H9 (cell line): ENCODE measurements at regions not wholly inside any gene's neighbourhood (a gene's known extent, or its start where the extent isn't known, plus 50 kb on each side); places are given as distances from the start of the nearest gene placed in this dataset.

ENCODE experiments used
- DNase-seq: peaks from one replicate; pipeline ENCODE4 v3.0.0-alpha.2; 2017
- H2AFZ ChIP-seq: one replicate; pipeline ENCODE4 v1.6.1; 2013; ENCODE audit warnings: mild to moderate bottlenecking, low read length, control low read depth, moderate library complexity
- H2AK5ac ChIP-seq: 2 replicates; pipeline ENCODE4 v1.6.1; 2013; ENCODE audit warnings: low read length, control low read depth, mixed read lengths; ENCODE audit not compliant: insufficient read length
- H2BK120ac ChIP-seq: one replicate; pipeline ENCODE4 v1.6.1; 2013; ENCODE audit warnings: low read depth, mild to moderate bottlenecking, low read length, control low read depth, inconsistent platforms; ENCODE audit not compliant: poor library complexity, severe bottlenecking
- H2BK12ac ChIP-seq: 2 replicates; pipeline ENCODE4 v1.6.1; 2013; ENCODE audit warnings: low read length, control low read depth, mixed read lengths, low read depth; ENCODE audit not compliant: insufficient read length
- H2BK15ac ChIP-seq: 2 replicates; pipeline ENCODE4 v1.6.1; 2013; ENCODE audit warnings: low read depth, low read length, control low read depth
- H2BK20ac ChIP-seq: one replicate; pipeline ENCODE4 v1.6.1; 2013; ENCODE audit warnings: low read depth, mild to moderate bottlenecking, low read length, control low read depth, inconsistent platforms; ENCODE audit not compliant: poor library complexity, severe bottlenecking
- H2BK5ac ChIP-seq: 2 replicates; pipeline ENCODE4 v1.6.1; 2013; ENCODE audit warnings: low read length, control low read depth, mixed read lengths; ENCODE audit not compliant: insufficient read length
- H3K14ac ChIP-seq: 2 replicates; pipeline ENCODE4 v1.6.1; 2013; ENCODE audit warnings: low read length, control low read depth; ENCODE audit not compliant: insufficient read depth
- H3K18ac ChIP-seq: 2 replicates; pipeline ENCODE4 v1.6.1; 2013; ENCODE audit warnings: low read depth, mild to moderate bottlenecking, mixed read lengths, low read length, control low read depth; ENCODE audit not compliant: insufficient read length
- H3K23ac ChIP-seq: 2 replicates; pipeline ENCODE4 v1.6.1; 2013; ENCODE audit warnings: low read length, control low read depth, mixed read lengths, low read depth; ENCODE audit not compliant: insufficient read length
- H3K23me2 ChIP-seq: 2 replicates; pipeline ENCODE4 v1.6.1; 2013; ENCODE audit warnings: low read depth, mild to moderate bottlenecking, mixed read lengths, low read length, control low read depth; ENCODE audit not compliant: insufficient read length, poor library complexity, severe bottlenecking
- H3K27ac ChIP-seq: 2 replicates; pipeline ENCODE4 v1.5.1; 2013; ENCODE audit warnings: low read length, control low read depth, mixed read lengths, low read depth; ENCODE audit not compliant: insufficient read length
- H3K27me3 ChIP-seq: 2 replicates; pipeline ENCODE4 v1.6.1; 2013; ENCODE audit warnings: low read length, control low read depth, inconsistent platforms; ENCODE audit not compliant: insufficient read depth
- H3K4ac ChIP-seq: 2 replicates; pipeline ENCODE4 v1.6.1; 2013; ENCODE audit warnings: low read depth, mild to moderate bottlenecking, control low read depth, inconsistent platforms, low read length, moderate library complexity
- H3K4me1 ChIP-seq: 2 replicates; pipeline ENCODE4 v1.6.1; 2013; ENCODE audit warnings: low read length, control low read depth, inconsistent platforms; ENCODE audit not compliant: insufficient read depth
- H3K4me2 ChIP-seq: 2 replicates; pipeline ENCODE4 v1.6.1; 2013; ENCODE audit warnings: low read length, control low read depth, mixed read lengths; ENCODE audit not compliant: insufficient read length, insufficient read depth
- H3K56ac ChIP-seq: 2 replicates; pipeline ENCODE4 v1.6.1; 2013; ENCODE audit warnings: low read depth, mild to moderate bottlenecking, mixed read lengths, low read length, control low read depth; ENCODE audit not compliant: insufficient read length
- H3K79me1 ChIP-seq: 2 replicates; pipeline ENCODE4 v1.6.1; 2013; ENCODE audit warnings: low read depth, mild to moderate bottlenecking, moderate library complexity, low read length, control low read depth, inconsistent platforms; ENCODE audit not compliant: insufficient read depth, poor library complexity, severe bottlenecking
- H3K79me2 ChIP-seq: 2 replicates; pipeline ENCODE4 v1.6.1; 2013; ENCODE audit warnings: low read length, control low read depth, inconsistent platforms; ENCODE audit not compliant: insufficient read depth
- H3K9ac ChIP-seq: 2 replicates; pipeline ENCODE4 v1.6.1; 2013; ENCODE audit warnings: low read length, control low read depth, mixed read lengths; ENCODE audit not compliant: insufficient read length; ENCODE audit errors: extremely low read depth
- H3K9me3 ChIP-seq: one replicate; pipeline ENCODE4 v1.6.1; 2013; ENCODE audit warnings: low read depth, low read length, inconsistent platforms; ENCODE audit not compliant: control insufficient read depth
- H3T11ph ChIP-seq: one replicate; pipeline ENCODE4 v1.6.1; 2013; ENCODE audit warnings: mild to moderate bottlenecking, low read length, control low read depth, inconsistent platforms
- H4K20me1 ChIP-seq: one replicate; pipeline ENCODE4 v1.6.1; 2013; ENCODE audit not compliant: control insufficient read depth, insufficient read length, insufficient read depth
- H4K5ac ChIP-seq: 2 replicates; pipeline ENCODE4 v1.6.1; 2013; ENCODE audit warnings: low read depth, mild to moderate bottlenecking, mixed read lengths, low read length, control low read depth; ENCODE audit not compliant: insufficient read length
- H4K8ac ChIP-seq: replicated peaks from 2 replicates; pipeline ENCODE4 v1.6.1; 2013; ENCODE audit warnings: low read length, control low read depth, mixed read lengths, low read depth; ENCODE audit not compliant: insufficient read length
- H4K91ac ChIP-seq: 2 replicates; pipeline ENCODE4 v1.6.1; 2013; ENCODE audit warnings: low read depth, mild to moderate bottlenecking, moderate library complexity, mixed read lengths, low read length, control low read depth; ENCODE audit not compliant: insufficient read length
- H3K27ac Mint-ChIP-seq, 3 experiments: 2 replicates in 2 of 3; 3 replicates in 1 of 3; pipeline ENCODE4 v1.8.0; 2020 to 2021; ENCODE audit warnings: mixed read lengths in 3 of 3, mild to moderate bottlenecking in 1 of 3, moderate library complexity in 1 of 3
- H3K27me3 Mint-ChIP-seq: 2 replicates; pipeline ENCODE4 v1.8.0; 2021; ENCODE audit warnings: low read depth, mild to moderate bottlenecking, moderate library complexity, mixed read lengths
- H3K36me3 Mint-ChIP-seq, 3 experiments: 2 replicates in 2 of 3; 3 replicates in 1 of 3; pipeline ENCODE4 v1.8.0; 2020 to 2021; ENCODE audit warnings: low read depth in 3 of 3, mixed read lengths in 3 of 3; ENCODE audit not compliant: insufficient read depth in 1 of 3
- H3K4me1 Mint-ChIP-seq, 2 experiments: 2 replicates each; pipeline ENCODE4 v1.8.0; 2020; ENCODE audit warnings: mixed read lengths in 2 of 2
- H3K4me3 Mint-ChIP-seq, 2 experiments: 2 replicates in 1 of 2; 3 replicates in 1 of 2; pipeline ENCODE4 v1.8.0; 2020 to 2021; ENCODE audit warnings: mild to moderate bottlenecking in 2 of 2, mixed read lengths in 2 of 2, moderate library complexity in 1 of 2
- H3K9me3 Mint-ChIP-seq, 2 experiments: 2 replicates in 1 of 2; 3 replicates in 1 of 2; pipeline ENCODE4 v1.8.0; 2020; ENCODE audit warnings: mild to moderate bottlenecking in 2 of 2, mixed read lengths in 2 of 2, moderate library complexity in 1 of 2
- WGBS: extraction: QIAGEN DNeasy Blood & Tissue Kit; methylation state at CpG from one replicate; pipeline ENCODE4 v1.1.7; 2013; ENCODE audit warnings: missing lambda C conversion rate, low lambda C conversion rate, mixed read lengths; ENCODE audit not compliant: insufficient read length; ENCODE audit errors: extremely low coverage; 5-methylcytosine and 5-hydroxymethylcytosine counted together
- TF ChIP-seq, protein P1 (sequence below): fragments of 200-600 bp; sonication (generic); conservative IDR thresholded peaks from 3 replicates; pipeline ENCODE4 v1.8.0; 2021; ENCODE audit warnings: antibody characterized with exemption, mild to moderate bottlenecking

DNA sequence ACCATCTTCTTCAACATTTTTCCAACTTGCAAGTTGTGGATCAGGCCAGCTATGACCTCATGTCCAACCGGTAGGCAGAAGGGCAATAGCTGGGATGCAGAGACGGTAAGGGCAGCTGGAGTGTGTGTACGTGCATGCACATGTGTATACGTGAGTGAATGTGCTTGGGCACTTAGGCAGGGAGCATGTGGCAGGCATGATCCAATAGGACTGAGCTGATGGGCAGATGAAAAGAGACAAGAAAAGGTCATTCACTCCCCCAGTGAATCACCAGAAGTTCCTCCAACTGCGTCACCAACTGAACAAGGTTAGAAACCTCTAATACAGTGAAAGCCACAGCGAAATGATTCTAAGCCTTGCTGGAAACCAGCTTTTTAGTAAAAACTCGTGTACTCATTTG, 176.1 kb downstream of the FGFR2 start:
- no peak overlapping the region for H2BK12ac ChIP-seq
- no peak overlapping the region for H4K91ac ChIP-seq
- no peak overlapping the region for H3K9ac ChIP-seq
- H2AK5ac ChIP-seq, result no peak overlapping the region
- H3K79me2 ChIP-seq, result no peaks in the 10 kb centered on the region
- H2BK120ac ChIP-seq, result no peak overlapping the region
- H3K4me1 ChIP-seq, result no peaks in the 10 kb centered on the region
- TF ChIP-seq, protein P1, sequence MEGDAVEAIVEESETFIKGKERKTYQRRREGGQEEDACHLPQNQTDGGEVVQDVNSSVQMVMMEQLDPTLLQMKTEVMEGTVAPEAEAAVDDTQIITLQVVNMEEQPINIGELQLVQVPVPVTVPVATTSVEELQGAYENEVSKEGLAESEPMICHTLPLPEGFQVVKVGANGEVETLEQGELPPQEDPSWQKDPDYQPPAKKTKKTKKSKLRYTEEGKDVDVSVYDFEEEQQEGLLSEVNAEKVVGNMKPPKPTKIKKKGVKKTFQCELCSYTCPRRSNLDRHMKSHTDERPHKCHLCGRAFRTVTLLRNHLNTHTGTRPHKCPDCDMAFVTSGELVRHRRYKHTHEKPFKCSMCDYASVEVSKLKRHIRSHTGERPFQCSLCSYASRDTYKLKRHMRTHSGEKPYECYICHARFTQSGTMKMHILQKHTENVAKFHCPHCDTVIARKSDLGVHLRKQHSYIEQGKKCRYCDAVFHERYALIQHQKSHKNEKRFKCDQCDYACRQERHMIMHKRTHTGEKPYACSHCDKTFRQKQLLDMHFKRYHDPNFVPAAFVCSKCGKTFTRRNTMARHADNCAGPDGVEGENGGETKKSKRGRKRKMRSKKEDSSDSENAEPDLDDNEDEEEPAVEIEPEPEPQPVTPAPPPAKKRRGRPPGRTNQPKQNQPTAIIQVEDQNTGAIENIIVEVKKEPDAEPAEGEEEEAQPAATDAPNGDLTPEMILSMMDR, result no peak
- H2BK20ac ChIP-seq, result no peak overlapping the region
- H4K8ac ChIP-seq, result no peak overlapping the region
- H3K79me1 ChIP-seq, result no peaks in the 10 kb centered on the region
- no peaks in the 10 kb centered on the region for H3K27me3 Mint-ChIP-seq
- no peak overlapping the region for H3T11ph ChIP-seq
- DNase-seq, result no peak
- no peak overlapping the region for H3K27ac Mint-ChIP-seq
- no peaks in the 10 kb centered on the region for H3K9me3 ChIP-seq
- H4K5ac ChIP-seq, result no peak overlapping the region
- H3K18ac ChIP-seq, result no peak overlapping the region
- H3K4me3 Mint-ChIP-seq, result no peak overlapping the region
- H3K36me3 Mint-ChIP-seq, result peaks cover 0 to 7% (median 0%) of the 10 kb centered on the region in 3 experiments; a peak in 2 of 7 replicates
- no peaks in the 10 kb centered on the region for H3K27me3 ChIP-seq
- H2AFZ ChIP-seq, result no peak overlapping the region
- no peak overlapping the region for H3K4me2 ChIP-seq
- no peak overlapping the region for H3K4ac ChIP-seq
- H3K9me3 Mint-ChIP-seq, result peaks cover 6 to 9% of the 10 kb centered on the region in 2 experiments; a peak in 4 of 5 replicates
- no peak overlapping the region for H3K14ac ChIP-seq
- no peak overlapping the region for H2BK5ac ChIP-seq
- no peak overlapping the region for H3K27ac ChIP-seq
- H4K20me1 ChIP-seq, result no peaks in the 10 kb centered on the region
- WGBS, result no CpG with 5 or more reads among the region's 7 CpGs
- H2BK15ac ChIP-seq, result no peak overlapping the region
- no peak overlapping the region for H3K23ac ChIP-seq
- H3K23me2 ChIP-seq, result no peaks in the 10 kb centered on the region
- peaks cover 13 to 21% of the 10 kb centered on the region in 2 experiments for H3K4me1 Mint-ChIP-seq
- H3K56ac ChIP-seq, result no peak overlapping the region
